GM21723 (cell line): ENCODE measurements at regions not wholly inside any gene's neighbourhood (a gene's known extent, or its start where the extent isn't known, plus 50 kb on each side); places are given as distances from the start of the nearest gene placed in this dataset.

Source experiments
- ATAC-seq: cut with Tn5 transposase; IDR thresholded peaks from one replicate; pipeline ENCODE4 v1.9.1; 2021; ENCODE audit warnings: mild to moderate bottlenecking, moderate library complexity; ENCODE audit not compliant: unreplicated experiment

- ATAC-seq, result no peak
Measured at GRCh38 chr10:29925771-29926692, 133.4 kb downstream of the JCAD start.

GRCh38 chr10:29924436-29924835 lies 134.9 kb downstream of the JCAD start:
- no peak for ATAC-seq

DNA sequence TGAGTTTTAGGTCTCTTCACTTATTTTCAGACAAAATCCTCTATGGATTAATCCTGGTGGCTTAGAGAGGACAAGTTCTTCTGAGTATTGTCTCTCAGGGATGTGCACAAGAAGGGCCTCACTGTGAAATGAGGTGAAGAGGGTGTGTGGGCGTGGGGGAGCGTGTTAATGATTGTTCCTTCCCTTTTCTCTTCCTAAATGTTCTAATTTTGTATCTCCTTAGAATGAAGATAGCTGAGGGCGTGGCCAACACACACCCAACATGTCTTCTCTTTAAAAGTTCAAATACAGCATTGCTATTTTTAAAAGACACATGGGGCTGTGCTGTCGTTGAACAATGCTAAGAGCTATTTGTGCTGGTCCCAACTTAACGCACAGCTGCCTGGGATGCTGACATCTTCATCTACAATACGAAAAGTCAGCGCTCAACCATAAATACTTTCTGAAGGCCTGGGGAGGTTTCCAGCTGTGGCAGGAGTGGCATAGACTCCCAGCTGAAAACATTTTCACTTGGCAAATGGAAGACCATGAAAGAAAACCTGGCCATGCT lies 135.9 kb downstream of the JCAD start:
- ATAC-seq, result no peak

DNA sequence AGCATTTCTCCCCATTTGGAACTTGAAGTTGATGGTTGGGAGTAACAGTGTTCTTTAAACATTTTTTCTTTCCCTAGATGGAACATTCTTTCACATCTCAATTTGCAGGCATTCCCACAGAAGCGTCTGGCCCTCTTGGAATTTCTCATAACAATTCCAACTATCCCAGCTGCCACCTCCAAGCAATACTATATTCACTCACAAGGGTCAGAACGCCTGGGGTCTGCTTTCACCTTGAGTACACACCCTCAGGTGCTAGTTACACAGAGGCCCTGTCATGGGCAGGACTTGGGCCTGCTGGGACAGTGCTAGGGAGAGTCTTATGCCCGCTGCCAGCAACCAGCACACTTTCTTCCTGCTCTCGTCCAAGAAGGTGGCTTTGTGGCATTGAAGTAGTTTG lies 136.5 kb downstream of the JCAD start:
- no peak for ATAC-seq

GRCh38 chr10:29922226-29922625 lies 137.2 kb downstream of the JCAD start:
- no peak for ATAC-seq

DNA sequence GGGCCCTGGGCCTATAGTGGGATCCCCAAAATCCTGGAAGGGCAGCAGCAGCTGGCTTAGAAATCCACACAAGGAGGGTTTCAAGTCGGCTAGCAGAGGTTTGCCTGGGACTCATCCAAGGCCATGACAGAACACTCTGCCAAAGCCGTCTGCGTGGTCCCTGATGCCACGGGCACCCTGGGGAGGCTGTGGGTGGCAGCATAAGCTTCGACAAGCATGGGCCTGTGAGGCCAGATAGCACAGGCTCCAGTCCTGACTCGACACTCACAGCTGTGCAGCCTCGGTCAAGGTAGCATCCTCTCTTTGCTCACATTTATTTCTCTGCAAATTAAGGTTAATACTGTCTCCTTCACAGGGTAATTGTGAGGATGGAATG lies 138.3 kb downstream of the JCAD start:
- ATAC-seq, result no peak

- no peak for ATAC-seq
Measured at GRCh38 chr10:29920408-29921070, 138.8 kb downstream of the JCAD start.

GRCh38 chr10:29918623-29919400 lies 140.6 kb downstream of the JCAD start:
- ATAC-seq, result no peak

DNA sequence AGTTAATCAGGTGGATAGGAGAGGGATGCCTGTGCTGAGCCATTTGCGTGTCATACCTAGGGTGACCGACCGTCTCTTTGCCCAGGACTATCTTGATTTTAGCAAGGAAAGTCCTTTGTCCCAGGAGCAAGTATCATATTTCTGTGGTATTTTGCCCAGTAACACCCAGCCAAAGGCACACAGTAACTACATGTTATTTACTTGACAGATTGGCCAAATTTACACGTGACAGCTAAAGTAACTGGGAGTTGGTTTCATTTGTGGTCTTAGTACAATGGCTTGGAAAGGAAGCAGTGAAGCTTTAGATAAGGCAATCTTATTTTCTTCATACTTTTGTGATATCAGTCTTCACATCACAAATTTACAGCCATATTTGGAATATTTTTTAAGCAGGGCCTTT lies 142.1 kb downstream of the JCAD start:
- ATAC-seq, result no peak

DNA sequence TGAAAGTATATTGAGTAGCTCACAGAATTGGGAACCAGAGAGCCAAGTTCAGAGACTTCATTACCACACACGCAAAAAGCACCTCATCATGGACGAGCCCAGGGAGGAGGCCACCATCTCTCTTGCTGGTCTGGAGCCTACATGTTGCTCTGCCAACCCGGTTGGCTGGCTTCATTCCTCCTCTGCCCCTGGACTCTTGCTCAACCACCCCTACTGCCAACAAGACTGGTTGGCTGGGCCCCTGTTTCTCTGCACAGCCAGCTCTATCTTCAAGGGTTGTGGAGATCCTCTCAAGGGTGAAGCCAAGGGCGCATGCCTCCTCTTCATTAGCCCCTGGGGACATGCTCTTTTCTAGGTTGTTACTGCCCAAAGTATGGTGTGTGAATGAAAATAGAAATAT lies 142.7 kb downstream of the JCAD start:
- no peak for ATAC-seq

- no peak for ATAC-seq
Measured at GRCh38 chr10:29914986-29915785, 144.2 kb downstream of the JCAD start.

DNA sequence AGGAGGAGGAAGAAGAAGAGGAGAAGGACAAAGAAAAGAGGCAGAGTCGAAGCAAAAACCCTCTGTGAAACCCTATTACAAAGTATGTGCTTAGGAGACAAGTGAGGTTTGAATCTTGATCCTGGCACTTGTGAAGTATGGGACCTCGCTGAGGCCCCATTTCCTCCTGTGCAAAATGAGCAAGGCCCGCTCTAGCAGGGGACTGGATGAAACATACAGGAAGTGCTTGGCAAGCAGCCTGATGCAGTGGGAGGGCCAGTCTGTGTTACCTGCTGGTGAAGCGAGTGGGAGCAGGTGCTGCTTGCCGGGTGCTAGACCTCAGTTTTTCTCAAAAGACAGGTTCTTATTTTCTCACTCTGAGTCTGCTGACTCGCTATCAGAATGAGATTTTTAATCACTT lies 150.4 kb downstream of the JCAD start:
- no peak for ATAC-seq

DNA sequence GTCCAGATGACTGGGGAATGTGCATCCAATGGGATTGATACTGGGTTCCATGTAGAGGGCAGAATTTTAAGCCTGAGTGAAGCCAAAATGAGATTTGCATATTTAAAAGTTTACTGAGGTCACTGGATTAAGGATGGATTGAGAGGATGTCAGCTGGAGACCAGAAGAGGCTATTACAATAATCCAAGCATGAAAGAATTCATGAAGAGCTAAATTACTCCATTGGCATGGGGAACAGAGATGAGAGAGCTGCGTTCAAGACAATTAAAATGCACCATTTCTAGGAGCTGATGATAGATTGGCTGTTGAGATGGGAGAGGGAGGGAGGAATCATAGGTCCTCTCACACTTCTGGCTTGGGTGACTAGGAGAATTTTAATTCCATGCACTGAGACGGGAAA lies 158.5 kb downstream of the JCAD start:
- no peak for ATAC-seq

GRCh38 chr10:29897999-29898716 lies 161.2 kb downstream of the JCAD start:
- ATAC-seq, result no peak

DNA sequence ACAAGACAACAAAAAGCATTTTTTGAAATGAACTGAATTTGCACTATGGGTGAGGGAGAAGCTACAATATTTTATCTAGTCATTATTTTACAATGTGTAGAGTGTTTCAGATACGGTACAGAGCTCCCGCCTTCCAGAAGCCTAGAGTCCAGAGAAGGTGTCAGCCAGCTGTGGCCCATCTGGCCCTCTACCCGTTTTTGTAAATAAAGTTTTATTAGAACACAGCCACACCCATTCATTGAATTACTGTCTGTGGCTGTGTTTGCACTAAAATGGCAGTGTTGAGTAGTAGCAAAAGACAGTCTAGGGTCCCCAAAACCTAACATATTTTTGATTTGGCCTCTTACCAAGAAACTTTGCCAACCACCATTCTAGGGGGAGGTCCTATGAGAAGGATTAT lies 162.0 kb downstream of the JCAD start:
- no peak for ATAC-seq

DNA sequence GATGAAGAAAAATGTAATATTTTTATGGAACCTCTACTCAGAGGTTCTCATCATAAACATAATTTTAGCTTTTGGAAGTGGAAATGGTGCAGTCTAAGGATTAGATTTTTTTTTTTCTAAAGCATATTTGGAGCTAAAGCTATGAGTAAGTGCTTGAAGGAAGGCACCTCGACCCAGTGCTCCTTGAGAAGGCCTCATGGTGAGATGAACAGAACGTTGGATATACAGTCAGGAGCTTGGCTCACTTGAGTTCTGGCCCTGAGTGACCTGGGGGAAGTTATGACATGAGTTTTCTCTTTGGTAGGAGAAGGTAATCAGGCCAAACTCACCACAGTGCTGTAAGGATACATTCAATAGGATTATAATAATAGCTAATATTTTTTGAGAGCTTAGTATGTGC lies 163.3 kb downstream of the JCAD start:
- ATAC-seq, result no peak

DNA sequence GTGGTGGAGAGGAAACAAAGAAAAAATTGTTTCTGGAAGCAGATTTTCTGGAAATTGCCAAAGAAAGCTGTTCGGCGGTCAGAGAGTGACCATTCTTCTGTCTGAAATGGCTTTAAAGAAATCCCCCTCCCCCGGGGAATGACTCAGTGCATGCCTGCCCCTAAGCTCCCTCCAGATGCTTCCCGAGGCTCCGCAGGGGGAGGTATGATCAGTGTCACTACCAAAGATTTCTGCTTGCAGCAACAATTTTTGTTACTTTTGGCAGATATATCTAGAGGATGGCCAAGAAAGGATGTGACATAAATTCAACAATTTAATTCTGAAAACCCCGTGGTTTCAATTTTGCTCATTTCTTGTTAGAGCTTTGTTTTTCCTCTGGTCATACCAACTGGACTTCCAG lies 163.9 kb downstream of the JCAD start:
- no peak for ATAC-seq

GRCh38 chr10:29888321-29888720 lies 171.1 kb downstream of the JCAD start:
- no peak for ATAC-seq

DNA sequence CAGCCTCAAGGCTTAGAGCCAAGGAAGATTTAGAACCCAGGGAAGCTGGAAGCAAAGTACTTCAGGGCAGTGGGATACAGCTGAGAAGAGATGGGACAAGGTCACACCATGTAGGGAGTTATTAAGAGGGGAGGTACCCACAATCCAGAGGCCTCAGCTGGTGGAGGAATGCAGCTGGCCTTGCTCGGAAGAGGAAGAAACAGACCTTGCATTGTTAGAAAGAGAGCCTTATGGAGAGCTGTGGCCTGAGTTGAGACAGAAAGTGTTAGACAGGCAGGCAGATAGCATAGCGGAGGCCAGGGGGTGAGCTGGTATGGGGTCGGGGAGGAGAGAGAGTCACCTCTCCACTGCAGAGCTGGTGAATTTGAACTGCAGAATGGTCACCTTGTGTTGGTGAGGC lies 173.1 kb downstream of the JCAD start:
- no peak for ATAC-seq

GRCh38 chr10:29883231-29883630 lies 176.2 kb downstream of the JCAD start:
- ATAC-seq, result no peak
